Lower leg skin (tissue), 4 donors: ENCODE measurements at regions not wholly inside any gene's neighbourhood (a gene's known extent, or its start where the extent isn't known, plus 50 kb on each side); places are given as distances from the start of the nearest gene placed in this dataset.

Experiments used
- DNase-seq, 2 donors: peaks; one replicate each; pipeline ENCODE4 v3.0.0-alpha.2; 2019; ENCODE audit warnings: low spot score in 2 of 2
- H3K4me3 ChIP-seq: fragments of 200-600 bp; sonication (generic); 2 replicates; pipeline ENCODE4 v1.5.1; 2017; ENCODE audit warnings: mild to moderate bottlenecking, low read depth; ENCODE audit not compliant: poor library complexity, severe bottlenecking
- POLR2A ChIP-seq, 2 donors: fragments of 450-650 bp; IDR thresholded peaks; one replicate each; pipeline ENCODE4 v1.6.1; 2016 to 2017; ENCODE audit warnings: antibody characterized with exemption in 2 of 2, mild to moderate bottlenecking in 1 of 2, moderate library complexity in 1 of 2
- WGBS, 2 donors: methylation state at CpG; one replicate each; pipeline ENCODE4 v1.1.5; 2018; 5-methylcytosine and 5-hydroxymethylcytosine counted together
- intact Hi-C: fragments of 100-400 bp; cut with DNase I; formaldehyde crosslinking; loops from one replicate; pipeline ENCODE4 v1.15.0; 2023; ENCODE audit warnings: low total_unique reads
- TF ChIP-seq, protein P1 (sequence below), 3 donors: fragments of 450-650 bp; IDR thresholded peaks; one replicate each; pipeline ENCODE4 v1.5.1; 2016; ENCODE audit warnings: antibody characterized with exemption in 3 of 3, mild to moderate bottlenecking in 3 of 3, moderate library complexity in 2 of 3

DNA sequence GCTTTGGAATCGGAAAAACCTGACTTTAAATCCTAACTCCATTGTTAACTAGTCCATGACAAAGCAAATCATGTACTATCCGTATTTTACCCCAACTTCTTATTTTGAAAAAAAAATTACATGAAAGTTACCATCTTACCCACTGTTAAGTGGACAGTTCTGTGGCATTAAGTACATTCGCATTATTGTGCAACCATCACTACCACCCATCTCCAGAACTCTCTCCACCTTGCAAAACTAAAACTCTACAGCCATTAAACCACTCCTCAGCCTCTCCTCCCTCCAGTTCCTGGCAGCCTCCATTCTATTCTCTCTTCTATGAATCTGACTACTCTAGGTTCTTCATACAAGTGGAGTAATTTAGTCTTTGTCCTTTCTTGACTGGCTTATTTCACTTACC is 176.5 kb downstream of the USP12 start:
- H3K4me3 ChIP-seq = no peak overlapping the region
- no peak for DNase-seq
- no peak for TF ChIP-seq POLR2A (IDR thresholded peaks at IDR 0.05)
- TF ChIP-seq, protein P1, sequence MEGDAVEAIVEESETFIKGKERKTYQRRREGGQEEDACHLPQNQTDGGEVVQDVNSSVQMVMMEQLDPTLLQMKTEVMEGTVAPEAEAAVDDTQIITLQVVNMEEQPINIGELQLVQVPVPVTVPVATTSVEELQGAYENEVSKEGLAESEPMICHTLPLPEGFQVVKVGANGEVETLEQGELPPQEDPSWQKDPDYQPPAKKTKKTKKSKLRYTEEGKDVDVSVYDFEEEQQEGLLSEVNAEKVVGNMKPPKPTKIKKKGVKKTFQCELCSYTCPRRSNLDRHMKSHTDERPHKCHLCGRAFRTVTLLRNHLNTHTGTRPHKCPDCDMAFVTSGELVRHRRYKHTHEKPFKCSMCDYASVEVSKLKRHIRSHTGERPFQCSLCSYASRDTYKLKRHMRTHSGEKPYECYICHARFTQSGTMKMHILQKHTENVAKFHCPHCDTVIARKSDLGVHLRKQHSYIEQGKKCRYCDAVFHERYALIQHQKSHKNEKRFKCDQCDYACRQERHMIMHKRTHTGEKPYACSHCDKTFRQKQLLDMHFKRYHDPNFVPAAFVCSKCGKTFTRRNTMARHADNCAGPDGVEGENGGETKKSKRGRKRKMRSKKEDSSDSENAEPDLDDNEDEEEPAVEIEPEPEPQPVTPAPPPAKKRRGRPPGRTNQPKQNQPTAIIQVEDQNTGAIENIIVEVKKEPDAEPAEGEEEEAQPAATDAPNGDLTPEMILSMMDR (IDR thresholded peaks at IDR 0.05) = no peak
- 89 to 93% methylated on average over 3 of the region's 3 CpGs for WGBS, 2 donors
- intact Hi-C loops = no loop called here

DNA sequence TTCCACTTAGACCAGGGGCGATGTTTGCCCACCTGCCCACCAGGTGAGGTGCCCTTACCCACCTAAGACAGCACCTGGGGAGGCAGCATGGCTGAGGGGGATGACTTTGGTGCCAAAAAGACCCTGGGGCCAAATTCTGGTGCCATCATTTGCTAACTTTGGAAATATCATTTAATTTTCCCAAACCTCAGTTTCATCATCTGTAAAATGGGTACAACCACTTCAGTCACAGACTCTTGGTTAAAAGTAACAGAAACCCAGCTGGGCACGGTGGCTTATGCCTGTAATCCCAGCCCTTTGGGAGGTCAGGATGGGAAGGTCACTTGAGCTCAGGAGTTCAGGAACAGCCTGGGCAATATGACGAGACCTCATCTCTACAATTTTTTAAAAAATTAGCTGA is 177.8 kb downstream of the USP12 start:
- intact Hi-C loops = no loop called here
- 77 to 95% methylated on average over 3 of the region's 3 CpGs for WGBS, 2 donors
- TF ChIP-seq, protein P1 (IDR thresholded peaks at IDR 0.05) = no peak
- TF ChIP-seq POLR2A (IDR thresholded peaks at IDR 0.05) = no peak
- H3K4me3 ChIP-seq = no peak overlapping the region
- DNase-seq = no peak

DNA sequence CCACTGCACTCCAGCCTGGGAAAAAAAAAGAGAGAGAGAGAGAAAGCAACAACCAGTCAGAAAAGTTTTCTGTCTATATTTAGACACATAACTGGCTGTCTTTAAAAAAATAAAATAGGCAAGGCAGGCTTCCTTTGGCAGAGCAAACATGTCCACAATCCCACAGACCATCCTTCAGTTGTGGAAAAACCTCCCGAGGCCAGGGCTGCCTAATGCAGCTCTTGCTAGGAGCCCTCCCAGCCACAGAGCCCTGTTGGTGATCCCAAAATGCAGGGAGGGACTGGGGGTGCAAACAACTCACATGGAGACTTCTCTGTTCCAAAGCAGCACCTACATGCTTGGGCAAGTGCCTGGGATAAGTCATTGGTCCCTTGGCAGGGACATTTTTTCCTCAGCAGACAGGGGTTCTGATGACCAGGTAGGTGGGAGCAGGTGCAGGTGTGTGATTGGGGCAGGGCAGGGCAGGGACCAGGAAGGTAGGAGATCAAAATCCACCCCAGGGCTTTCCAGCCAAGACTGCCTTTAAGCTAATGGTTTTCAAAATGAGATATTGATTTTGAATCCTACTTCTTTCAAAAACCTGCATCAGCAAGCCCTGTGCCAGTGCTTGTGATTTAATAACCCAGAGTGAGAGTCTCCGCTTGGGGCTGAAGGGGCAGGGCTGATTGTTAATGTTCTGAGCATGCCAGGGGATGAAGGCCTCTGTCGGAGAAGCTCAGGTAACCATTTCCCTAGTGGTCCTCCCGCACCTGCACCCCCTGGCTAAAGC is 178.5 kb downstream of the USP12 start:
- TF ChIP-seq POLR2A (IDR thresholded peaks at IDR 0.05) = no peak
- TF ChIP-seq, protein P1 (IDR thresholded peaks at IDR 0.05) = no peak
- 44 to 50% methylated on average over 4 of the region's 4 CpGs for WGBS, 2 donors

DNA sequence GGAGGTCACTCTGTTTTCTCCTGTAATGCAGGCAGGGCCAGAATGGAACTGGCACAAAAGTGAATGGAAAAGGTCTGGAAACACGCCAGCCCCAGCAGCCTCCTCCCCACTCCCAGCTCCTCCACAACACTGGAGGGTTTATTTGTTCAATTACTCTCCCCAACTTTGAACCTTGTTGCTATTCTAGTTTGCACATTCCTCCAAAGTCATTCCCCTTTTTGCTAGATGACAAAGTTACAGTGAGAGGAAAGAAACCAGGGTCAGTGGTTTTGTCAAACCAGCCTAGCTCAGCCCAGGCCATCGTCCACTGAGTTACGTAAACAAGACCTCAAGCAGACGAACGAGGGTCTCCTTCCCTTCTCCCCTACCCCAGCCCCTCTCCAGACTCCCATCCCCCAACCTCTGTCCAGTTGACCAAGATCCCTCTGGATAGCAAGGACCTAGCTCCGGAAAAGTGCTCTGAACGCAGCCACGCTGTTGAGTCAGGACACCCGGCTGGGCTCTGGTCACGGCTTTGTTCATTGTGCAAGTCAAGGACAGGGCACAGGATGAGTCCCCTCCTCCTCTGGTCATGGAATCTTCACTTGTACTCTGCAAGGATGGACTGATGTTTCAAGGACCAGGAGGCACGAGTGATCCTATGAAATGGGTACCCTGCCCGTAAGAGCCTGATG is 180.0 kb downstream of the USP12 start:
- TF ChIP-seq, protein P1 (IDR thresholded peaks at IDR 0.05) = no peak
- TF ChIP-seq POLR2A (IDR thresholded peaks at IDR 0.05) = no peak
- intact Hi-C loops = no loop called here
- no peak overlapping the region for H3K4me3 ChIP-seq
- DNase-seq = no peak
- WGBS, 2 donors = 77 to 84% methylated on average over 12 of the region's 12 CpGs

More for the DNA sequence above, 178.5 kb downstream of the USP12 start:
- DNase-seq = no peak
- no peak overlapping the region for H3K4me3 ChIP-seq
- intact Hi-C loops = no loop called here

DNA sequence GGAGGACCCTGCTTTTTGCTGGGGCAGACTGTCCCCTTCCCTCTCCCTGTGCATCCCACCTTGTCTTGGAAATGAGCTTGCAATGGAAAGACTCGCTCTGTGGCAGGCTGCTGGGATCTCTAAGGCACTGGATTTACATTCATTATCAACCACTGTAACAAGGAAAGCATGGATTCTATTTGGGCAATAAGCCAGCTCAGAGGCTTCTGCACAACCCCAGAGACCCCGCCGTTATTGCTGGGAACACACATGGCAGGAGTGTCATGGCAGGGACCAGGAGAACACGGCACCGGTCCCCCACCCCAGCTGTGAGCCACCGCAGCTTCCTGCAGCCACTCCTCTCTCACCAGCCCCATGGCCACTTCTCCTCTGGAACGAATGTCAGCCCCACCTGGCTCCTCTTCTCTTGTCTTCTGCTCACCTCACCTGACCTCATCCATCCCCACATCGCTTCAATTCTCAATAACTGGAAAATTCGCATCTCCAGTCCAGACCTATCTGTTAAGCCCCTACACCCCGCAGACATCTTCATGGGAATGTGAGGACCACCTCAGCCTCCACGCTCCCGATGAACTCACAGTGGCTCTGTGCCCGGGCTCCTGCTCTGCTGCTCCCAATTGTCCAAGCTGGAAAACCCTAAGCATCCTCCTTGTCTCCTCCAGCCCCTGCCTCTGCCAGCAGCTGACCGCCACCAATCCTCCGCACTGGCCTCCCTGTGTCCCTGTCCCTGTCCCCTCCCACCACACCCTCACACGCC is 181.5 kb downstream of the USP12 start:
- intact Hi-C loops = no loop called here
- WGBS, 2 donors = 77 to 78% methylated on average over 16 of the region's 16 CpGs
- no peak for DNase-seq
- H3K4me3 ChIP-seq = no peak overlapping the region
- TF ChIP-seq, protein P1 (IDR thresholded peaks at IDR 0.05) = no peak
- no peak for TF ChIP-seq POLR2A (IDR thresholded peaks at IDR 0.05)
